B cell (primary cell): ENCODE measurements at regions not wholly inside any gene's neighbourhood (a gene's known extent, or its start where the extent isn't known, plus 50 kb on each side); places are given as distances from the start of the nearest gene placed in this dataset.

Source experiments
- CTCF ChIP-seq: fragments of 200-600 bp; IDR thresholded peaks from one replicate; pipeline ENCODE4 v1.8.0; 2022; ENCODE audit warnings: antibody characterized with exemption, mild to moderate bottlenecking
- EZH2 ChIP-seq: IDR thresholded peaks from 2 replicates; pipeline ENCODE4 v1.6.1; 2012; ENCODE audit warnings: borderline replicate concordance, low read depth, mild to moderate bottlenecking, moderate library complexity, low read length; ENCODE audit not compliant: insufficient read depth, poor library complexity, severe bottlenecking

- TF ChIP-seq CTCF (no peak), EZH2 (no peak)
These were observed 155.0 kb downstream of the SLC7A11 start for GRCh38 chr4:138087066-138087719.
